ENCODE measurements at regions not wholly inside any gene's neighbourhood (a gene's known extent, or its start where the extent isn't known, plus 50 kb on each side); places are given as distances from the start of the nearest gene placed in this dataset.

DNA sequence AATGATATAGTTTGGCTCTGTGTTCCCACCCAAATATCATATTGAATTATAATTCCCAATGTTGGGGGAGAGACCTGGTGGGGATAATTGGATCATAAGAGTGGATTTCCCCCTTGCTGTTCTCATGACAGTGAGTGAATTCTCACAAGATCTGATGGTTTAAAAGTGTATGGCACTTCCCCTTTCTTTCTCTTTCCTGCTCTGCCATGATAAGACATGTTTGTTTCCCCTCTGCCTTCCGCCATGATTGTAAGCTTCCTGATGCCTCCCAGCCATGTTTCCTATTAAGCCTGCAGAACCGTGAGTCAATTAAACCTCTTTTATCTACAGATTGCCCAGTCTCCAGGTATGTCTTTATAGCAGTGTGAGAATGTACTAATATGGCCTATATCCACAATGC, 126.7 kb upstream of the GMNC start:
- TF ChIP-seq, protein P1, sequence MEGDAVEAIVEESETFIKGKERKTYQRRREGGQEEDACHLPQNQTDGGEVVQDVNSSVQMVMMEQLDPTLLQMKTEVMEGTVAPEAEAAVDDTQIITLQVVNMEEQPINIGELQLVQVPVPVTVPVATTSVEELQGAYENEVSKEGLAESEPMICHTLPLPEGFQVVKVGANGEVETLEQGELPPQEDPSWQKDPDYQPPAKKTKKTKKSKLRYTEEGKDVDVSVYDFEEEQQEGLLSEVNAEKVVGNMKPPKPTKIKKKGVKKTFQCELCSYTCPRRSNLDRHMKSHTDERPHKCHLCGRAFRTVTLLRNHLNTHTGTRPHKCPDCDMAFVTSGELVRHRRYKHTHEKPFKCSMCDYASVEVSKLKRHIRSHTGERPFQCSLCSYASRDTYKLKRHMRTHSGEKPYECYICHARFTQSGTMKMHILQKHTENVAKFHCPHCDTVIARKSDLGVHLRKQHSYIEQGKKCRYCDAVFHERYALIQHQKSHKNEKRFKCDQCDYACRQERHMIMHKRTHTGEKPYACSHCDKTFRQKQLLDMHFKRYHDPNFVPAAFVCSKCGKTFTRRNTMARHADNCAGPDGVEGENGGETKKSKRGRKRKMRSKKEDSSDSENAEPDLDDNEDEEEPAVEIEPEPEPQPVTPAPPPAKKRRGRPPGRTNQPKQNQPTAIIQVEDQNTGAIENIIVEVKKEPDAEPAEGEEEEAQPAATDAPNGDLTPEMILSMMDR (IDR thresholded peaks at IDR 0.05), result no peak
- no peak for TF ChIP-seq POLR2A (IDR thresholded peaks at IDR 0.05)
